ENCODE measurements at regions not wholly inside any gene's neighbourhood (a gene's known extent, or its start where the extent isn't known, plus 50 kb on each side); places are given as distances from the start of the nearest gene placed in this dataset.
A peak's percentile ranks its signal among the peaks of the same experiment; 100 is the strongest.
"Not testable (repeated sequence)": the region's sequence is repeated elsewhere in the genome, so short reads cannot be mapped to it uniquely, and the experiment has no call there.

DNA sequence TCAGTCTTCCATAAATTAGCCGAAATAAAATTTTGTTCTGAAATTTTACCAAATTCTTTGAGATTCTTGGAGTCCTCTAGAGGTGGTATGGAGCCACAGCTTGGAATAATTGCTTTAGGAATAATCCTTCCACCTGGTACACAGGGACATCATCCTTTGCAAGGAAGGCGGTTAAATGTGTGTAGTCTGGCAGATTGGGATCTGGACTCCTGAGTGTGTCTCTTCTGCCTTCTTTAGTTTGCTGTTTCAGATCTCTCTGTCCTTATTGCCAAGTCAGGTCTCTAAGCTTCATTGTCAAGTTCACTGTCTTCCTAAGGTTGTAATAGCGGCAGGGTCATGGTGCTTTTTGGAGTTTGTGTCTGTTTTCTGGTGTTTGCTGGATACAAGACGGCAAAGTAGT is 393.9 kb upstream of the RGS6 start:
- no peak for DNase-seq (ENCODE audit: low read depth)

DNA sequence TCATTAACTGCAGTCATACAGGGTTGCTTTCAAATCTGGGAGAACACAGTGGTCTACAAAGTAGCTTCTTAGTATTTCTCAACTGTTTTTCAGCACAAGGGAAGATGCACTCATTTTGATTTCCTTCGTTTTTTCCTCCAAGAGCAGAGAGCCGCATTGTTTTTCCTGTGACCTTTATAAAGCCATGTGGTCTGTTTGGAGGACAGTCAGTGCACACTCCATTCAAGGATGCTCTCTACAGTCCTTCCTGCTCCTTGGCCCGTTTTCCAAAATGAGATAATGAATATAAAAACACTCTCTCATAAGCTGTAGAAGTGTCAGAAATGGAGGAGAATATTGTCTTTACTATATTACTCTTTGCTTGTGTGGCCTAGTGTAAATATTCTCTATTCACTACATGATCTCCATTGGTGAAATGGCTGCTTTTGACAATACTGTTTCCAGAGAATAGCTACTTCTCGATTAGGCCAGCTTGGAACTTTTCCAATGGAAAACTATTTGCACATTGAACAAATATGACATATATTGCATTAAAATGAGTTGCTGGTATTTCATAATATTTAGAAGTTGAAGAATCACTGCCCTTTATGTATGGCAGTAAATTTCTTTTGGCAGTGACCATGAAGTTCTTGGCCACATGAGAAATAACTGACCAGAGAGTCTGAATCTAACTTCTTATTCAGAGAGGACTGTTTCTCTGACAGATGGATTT is 393.1 kb upstream of the RGS6 start:
- DNase-seq (ENCODE audit: low read depth), result no peak

DNA sequence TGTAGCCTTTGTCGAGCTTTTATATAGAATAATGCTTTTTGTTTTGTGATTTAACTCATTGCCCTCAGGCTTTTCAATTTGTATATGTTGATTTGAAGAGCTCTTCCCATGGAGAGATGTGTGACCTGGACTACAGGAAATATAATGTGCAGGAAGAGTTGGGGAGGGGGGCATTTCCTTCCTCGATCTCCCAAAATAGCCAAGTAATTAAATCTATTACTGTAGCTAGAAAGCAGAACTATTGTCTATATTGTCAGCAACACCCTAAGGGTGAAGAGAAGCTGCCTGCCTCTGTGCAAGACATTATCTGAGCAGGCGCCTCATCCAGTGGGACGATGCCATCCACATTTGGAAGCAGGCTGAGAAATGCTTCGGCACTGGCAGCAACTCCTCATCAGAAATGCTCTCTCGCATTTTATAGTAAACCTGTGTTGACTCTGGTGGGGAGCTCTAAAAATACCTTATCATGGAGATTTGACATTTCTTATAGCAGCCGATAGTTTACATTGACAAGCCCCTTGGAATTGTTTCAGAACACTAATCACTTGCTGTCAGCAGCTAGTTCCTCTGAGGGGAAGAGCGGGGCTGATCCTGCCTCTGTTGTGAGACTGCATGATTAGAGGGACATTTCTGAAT is 392.5 kb upstream of the RGS6 start:
- no peak for DNase-seq (ENCODE audit: low read depth)

DNA sequence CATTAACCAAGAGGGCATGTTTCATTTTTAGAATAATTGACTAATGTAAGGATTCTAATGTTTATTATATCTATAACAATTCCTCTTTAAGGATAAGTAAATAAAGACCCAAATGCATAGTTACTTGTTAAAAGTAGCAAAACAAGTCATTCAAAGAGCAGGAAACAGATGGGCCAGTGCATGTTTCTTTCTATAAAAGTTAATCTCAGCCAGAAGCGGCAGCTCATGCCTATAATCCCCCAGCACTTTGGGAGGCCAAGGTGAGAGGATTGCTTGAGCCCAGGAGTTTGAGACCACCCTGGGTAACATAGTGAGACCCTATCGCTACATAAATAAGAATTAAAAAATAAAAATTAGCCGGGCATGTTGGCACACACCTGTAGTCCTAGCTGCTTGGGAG is 391.0 kb upstream of the RGS6 start:
- DNase-seq (ENCODE audit: low read depth), result no peak

DNA sequence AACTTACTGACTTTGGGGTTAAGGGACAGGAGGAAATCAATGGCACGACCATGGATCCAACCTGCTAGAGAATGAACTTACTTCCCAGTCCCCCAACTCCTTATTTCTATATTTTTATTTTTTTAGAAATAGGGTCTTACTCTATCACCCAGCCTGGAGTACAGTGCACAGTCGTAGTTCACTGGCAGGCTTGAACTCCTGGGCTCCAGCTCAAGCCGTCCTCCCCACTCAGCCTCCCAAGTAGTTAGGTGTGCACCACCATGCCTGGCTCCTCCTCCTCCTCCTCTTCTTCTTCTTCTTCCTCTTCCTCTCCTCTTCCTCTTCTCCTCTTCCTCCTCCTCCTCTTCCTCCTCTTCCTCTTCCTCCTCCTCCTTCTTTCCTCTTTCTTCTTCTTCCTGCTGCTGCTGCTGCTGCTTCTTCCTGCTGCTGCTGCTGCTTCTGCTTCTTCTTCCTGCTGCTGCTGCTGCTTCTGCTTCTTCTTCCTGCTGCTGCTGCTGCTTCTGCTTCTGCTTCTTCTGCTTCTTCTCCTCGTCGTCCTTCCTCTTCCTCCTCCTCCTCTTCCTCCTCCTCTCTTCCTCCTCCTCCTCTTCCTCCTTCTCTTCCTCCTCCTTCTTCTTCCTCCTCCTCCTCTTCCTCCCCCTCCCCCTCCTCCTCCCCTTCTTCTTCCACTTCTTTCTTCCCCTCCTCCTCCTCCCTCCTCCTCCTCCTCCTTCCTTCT is 390.1 kb upstream of the RGS6 start:
- DNase-seq (ENCODE audit: low read depth), result no peak

DNA sequence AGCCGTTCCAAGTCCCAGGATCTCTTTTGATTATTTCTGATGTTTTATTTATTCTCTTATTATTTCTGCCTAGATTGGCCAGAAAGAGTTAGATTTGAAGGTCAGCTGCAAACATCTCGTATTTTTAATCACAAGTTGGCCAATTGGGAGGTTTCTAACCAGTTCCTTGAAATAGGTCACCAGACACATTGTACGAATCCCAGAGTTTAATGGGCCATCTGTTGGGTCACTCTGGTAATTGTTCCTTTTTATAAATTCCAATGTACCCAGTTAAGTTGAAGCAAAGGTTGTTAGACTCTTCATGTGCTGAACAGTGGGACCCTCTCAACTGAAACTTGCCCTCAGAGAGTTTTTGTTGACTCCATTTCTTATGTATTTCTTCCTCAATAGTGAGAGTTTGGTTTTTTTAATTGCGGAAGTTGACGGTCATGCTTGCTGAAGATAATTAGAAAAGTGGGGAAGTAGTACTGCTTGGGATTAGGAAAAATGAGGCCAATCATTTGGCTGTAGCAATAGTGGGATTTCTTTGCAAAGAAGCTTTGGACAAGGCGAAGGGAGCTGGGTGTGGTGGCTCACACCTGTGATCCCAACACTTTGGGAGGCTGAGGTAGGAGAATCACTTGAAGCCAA is 382.7 kb upstream of the RGS6 start:
- no peak for DNase-seq (ENCODE audit: low read depth)

DNA sequence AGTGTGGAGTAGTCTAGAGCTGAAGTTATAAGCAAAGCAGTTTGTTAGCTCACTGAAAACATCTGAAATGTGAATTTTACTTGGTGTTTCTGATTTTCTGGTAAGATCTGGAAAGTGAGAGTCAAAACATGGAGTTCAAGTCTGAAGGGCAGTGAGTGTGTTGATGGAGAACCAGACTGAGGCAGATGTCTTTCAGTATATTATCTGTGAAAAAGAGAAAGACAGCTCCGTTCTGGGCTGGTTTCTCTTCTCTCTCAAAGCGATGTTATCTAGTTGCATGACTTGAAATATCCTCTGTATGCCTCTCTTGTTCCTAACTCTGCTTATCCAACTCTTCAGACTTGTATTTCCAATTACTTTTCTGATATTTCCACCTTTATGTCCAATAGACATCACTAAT is 381.9 kb upstream of the RGS6 start:
- no peak for DNase-seq (ENCODE audit: low read depth)

DNA sequence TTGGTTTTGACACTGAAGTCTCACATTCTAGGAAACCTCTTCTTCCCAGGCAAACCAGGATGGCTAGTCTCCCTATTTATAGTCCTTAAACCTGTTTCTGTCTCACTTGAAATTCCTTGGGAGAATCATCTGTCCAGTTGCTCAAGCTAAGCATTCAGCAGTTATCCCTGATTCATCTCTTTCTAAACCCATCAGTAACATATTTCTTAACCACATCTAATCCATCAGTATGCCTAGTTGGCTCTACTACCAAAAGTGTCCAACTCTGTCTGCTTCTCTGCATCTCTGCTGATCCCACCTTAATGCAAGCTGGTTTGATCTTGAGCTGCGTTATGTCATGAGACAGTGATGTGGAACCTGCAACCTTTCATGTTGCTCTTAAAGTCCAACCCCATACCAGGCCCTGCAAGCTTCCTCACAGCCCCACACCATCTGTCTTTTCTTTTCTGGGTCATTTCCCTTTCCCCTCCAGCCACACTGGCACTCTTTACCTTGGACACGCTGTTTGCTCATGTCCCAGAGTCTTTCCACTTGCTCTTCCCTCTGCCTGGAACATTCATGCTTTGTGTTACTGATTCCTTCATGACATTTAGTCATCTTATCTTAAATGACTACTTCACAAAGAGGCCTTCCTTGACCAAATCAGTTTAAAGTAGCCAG is 380.8 kb upstream of the RGS6 start:
- no peak for DNase-seq (ENCODE audit: low read depth)

DNA sequence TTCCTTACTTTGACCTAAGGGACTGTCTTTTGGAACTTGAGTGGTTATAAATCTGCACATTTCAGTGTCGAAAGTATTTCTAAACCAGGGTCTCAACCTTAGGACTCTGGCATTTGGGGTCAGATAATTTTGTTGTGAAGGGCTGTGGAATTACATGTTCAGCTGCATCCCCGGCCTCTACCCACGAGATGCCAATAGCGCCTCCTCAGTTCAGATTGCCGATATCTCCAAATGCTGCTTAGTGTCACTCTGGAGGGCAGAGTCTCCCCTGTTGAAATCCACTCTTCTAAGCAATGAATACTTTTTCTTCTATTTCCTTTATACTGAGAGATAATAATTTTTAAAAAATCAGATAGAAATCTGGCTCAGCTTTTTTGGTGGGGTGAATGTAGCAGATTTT is 379.4 kb upstream of the RGS6 start:
- DNase-seq (ENCODE audit: low read depth), result no peak

DNA sequence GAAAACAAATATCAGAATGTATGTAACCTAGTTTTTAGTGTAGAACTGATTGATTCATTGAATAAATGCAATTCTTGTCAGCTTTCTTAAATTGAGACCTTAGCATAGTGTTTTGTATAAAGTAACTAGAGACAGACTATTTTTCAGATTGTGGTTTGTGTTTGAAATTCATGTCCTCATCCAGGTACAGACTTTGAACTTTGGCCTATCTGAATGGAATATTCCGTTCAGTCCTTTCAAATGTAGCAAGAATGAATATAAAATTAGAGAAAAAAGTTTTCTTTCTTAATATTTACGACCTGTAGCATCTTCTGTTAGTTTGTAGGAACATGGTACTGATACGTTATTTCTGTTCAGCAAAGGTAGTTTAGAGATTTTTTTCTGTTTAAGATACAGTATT is 378.4 kb upstream of the RGS6 start:
- no peak for DNase-seq (ENCODE audit: low read depth)

DNA sequence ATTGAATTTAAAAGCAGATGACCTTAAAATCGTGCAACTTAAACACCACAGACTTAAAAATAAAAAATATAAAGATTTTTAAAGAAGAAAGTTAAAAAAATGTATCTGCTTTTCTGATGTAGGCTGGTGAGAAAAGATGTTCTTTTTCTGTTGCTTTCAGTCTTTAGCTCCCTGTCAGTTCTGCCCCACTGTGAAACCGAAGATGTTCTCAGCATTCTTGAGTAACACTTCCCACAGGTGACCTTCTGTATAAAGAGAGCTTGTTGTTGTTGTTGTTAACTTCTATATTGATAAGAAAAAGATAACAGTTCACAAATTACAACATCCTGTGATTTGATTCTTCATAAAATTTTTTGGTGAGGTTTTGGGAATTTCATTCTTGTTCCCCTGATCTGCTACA is 377.9 kb upstream of the RGS6 start:
- DNase-seq (ENCODE audit: low read depth), result no peak

DNA sequence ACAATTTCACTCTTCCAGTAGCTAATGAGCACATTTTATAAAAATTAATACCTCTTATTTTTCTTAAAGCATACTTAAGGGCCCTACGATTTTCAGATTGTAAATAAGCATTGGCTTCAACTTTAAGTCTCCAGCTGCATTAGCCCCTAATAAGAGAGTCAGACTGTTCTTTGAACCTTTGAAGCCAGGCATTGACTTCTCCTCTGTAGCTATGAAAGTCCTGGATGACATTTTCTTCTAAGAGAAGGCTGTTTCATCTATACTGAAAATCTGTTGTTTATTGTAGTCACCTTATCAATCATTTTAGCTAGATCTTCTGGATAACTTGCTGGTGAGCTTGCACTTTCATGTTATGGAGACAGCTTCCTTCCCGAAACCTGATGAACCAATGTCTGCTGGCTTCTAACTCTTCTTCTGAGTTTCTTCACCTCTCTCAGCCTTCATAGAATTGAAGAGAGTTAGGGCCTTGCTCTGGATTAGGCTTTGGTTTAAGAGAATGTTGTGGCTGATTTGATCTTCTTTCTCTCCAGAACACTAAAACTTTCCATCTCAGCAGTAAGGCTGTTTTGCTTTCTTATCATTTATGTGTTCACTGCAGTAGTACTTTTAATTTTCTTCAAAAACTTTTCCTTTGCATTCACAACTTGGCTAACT is 377.1 kb upstream of the RGS6 start:
- no peak for DNase-seq (ENCODE audit: low read depth)

DNA sequence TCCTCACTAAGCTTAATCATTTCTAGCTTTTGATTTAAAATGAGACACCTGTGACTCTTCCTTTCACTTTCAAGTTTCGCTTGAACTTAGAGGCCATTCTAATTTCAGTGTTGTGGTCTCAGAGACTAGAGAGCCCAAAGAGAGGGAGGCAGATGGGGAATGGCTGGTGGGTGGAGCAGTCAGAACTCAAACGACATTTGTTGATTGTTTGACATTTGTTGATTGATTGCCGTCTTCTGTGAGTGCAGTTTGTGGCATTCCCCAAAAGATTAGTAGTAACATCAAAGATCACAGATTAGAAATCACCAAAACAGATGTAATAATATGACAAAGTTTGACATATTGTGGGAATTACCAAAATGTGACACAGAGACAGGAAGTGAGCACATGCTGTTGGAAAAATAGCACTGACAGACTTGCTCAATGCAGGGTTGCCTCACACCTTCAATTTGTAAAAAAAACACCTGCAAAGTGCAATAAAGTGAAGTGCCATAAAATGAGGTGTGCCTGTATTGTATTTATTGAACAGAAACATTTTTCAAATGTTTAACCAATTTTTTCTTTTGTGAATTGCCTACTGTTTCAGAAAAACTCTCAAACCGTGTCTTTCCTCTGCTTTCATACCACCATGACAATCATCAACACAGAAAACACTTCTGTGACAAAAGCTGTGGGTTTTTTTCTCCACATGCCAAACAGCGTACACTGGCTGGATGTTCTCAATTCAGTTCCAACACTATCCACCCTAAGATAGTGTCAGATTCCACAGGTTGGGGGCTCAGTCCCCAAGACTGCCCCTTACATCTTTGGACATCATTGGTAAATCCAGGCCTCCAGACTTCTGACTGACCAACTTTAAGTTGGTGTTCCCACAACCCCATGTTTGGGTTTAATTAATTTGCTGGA is 376.3 kb upstream of the RGS6 start:
- DNase-seq (ENCODE audit: low read depth), result peak; percentile 50

DNA sequence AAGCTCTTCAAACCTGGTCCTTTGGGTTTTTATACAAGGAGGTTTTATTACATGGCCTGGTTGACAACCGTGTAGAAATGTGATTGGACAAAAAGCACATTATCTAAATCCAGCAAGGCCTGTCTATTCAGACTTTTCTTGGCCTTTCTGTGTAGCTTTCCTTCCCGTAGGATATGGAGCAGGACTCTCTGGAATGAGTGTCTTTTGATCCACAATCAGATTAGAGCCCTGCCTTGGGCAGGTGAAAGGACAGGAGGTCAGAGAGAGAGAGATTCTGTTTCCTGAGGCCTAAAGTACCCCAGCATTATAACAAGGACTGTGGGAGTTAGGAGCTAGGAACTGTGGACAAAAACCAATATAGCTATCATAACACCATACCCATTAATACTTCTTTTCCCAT is 375.5 kb upstream of the RGS6 start:
- DNase-seq (ENCODE audit: low read depth), result no peak

DNA sequence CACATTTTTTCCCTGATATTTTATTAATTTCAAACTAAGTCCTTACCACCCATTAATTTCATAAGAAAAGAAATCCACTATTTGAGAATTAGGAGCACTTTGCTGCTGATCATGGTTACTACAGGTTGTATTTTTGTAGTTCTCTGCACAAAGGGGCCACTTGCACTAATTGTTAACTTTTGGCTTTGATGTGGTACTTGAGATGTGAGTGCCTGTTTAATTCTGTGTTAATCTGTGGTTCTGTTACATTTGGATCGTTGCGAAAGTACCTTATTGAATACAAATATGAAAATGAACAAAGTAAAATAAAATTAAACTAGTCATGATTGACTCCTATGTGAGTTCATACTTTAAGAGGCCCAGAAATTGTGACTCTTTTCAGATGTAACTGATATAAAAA is 374.9 kb upstream of the RGS6 start:
- DNase-seq (ENCODE audit: low read depth), result no peak

DNA sequence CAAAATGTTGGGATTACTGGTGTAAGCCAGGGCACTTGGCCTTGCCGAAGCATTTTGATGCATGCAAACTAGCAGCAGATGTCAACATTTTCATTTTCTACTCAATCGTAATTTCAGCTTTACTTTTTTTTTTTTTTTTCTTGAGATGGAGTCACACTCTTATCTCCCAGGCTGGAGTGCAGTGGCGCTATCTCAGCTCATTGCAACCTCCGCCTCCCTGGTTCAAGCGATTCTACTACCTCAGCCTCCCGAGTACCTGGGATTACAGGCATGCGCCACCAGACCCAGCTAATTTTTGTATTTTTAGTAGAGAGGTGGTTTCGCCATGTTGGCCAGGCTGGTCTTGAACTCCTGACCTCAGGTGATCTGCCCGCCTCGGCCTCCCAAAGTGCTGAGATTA is 373.3 kb upstream of the RGS6 start:
- DNase-seq (ENCODE audit: low read depth), result not testable (repeated sequence)

DNA sequence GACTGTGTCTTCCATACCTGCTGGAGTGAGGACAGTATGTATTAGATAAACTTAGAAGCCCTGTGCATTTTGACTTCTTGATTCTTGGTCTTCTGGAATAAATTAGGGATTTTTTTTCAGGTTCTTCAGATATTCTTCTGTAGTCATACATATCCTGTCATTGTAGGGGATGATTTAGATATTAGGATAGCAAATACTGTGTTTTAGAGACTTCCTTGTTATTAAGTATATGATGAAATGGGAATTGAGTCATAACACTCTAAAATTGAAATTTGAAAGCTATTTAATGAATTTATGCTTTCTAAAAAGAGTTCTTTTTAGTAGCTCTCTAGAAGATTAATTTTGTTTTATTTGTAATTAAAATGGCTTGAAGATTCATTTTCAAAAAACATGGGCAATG is 371.5 kb upstream of the RGS6 start:
- no peak for DNase-seq (ENCODE audit: low read depth)

DNA sequence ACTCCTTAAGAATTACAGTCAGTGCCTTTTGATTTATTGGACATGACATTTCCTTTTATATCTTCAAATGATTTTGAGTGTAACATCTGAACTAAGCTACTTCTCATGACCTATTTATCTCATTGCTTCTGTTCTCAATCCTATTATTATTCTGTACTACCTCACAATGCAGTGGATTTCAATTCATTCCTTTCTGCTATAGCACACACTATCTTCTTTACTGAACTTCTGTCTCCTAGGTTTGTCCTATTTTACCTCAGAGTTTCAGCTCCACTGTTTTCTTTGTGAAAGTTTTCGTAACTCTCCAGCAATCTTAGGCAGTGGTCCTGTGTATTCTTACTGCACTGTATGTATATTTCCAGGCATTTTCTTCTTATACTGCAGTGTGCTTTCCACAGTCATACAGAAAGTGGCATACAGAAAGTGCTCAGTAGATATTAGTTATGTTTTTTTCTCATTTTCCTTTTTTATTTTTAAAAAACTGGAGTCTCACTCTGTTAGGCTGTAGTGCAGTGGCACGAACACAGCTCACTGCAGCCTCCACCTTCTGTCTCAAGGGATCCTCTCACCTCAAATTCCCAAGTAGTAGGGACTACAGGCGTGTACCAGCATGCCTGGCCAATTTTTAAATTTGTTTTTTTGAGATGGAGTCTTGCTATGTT is 368.6 kb upstream of the RGS6 start:
- no peak for DNase-seq (ENCODE audit: low read depth)

DNA sequence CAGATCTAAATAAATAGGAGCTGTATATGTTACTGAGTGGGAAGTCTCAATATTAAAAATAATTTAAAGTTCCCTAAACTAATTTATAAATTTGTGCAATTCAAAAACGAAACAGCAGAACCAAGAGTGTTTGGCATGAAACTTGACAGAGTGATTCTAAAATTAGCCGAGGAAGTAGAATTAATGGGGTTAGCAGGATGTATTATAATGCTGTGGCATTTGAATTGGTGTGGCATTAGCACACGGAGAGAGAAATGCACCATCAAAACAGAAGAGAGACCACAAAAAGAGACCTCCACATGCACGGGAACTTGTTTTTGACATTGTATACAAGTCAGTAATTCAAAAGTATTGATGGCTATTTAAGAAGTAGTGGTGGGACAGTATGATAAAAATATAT is 366.0 kb upstream of the RGS6 start:
- no peak for DNase-seq (ENCODE audit: low read depth)

DNA sequence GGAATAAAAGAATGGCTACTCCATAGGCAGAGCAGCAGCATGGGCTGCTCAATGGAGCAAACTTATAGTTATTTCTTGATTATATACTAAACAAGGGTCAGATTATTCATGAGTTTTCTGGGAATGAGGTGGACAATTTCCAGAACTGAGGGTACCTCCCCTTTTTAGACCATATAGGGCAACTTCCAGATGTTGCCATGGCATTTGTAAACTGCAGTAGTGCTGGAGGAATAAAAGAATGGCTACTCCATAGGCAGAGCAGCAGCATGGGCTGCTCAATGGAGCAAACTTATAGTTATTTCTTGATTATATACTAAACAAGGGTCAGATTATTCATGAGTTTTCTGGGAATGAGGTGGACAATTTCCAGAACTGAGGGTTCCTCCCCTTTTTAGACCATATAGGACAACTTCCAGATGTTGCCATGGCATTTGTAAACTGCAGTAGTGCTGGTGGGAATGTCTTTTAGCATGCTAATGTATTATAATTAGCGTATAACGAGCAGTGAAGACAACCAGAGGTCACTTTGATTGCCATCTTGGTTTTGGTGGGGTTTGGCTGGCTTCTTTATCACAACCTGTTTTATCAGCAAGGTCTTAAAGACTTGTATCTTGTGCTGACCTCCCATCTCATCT is 364.6 kb upstream of the RGS6 start:
- DNase-seq (ENCODE audit: low read depth), result not testable (repeated sequence)
